ENCODE measurements at regions not wholly inside any gene's neighbourhood (a gene's known extent, or its start where the extent isn't known, plus 50 kb on each side); places are given as distances from the start of the nearest gene placed in this dataset.

- no peak for TF ChIP-seq CTCF (IDR thresholded peaks at IDR 0.05)
- TF ChIP-seq POLR2A (IDR thresholded peaks at IDR 0.05), result no peak
Measured at GRCh38 chr13:104326523-104326922, 1260.3 kb upstream of the SLC10A2 start.
